ENCODE measurements at regions not wholly inside any gene's neighbourhood (a gene's known extent, or its start where the extent isn't known, plus 50 kb on each side); places are given as distances from the start of the nearest gene placed in this dataset.

GRCh38 chr4:18201885-18202284 lies 180.3 kb upstream of the LCORL start:
- TF ChIP-seq, protein P1, sequence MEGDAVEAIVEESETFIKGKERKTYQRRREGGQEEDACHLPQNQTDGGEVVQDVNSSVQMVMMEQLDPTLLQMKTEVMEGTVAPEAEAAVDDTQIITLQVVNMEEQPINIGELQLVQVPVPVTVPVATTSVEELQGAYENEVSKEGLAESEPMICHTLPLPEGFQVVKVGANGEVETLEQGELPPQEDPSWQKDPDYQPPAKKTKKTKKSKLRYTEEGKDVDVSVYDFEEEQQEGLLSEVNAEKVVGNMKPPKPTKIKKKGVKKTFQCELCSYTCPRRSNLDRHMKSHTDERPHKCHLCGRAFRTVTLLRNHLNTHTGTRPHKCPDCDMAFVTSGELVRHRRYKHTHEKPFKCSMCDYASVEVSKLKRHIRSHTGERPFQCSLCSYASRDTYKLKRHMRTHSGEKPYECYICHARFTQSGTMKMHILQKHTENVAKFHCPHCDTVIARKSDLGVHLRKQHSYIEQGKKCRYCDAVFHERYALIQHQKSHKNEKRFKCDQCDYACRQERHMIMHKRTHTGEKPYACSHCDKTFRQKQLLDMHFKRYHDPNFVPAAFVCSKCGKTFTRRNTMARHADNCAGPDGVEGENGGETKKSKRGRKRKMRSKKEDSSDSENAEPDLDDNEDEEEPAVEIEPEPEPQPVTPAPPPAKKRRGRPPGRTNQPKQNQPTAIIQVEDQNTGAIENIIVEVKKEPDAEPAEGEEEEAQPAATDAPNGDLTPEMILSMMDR (IDR thresholded peaks at IDR 0.05; ENCODE audit: extremely low read depth, missing control alignments), result no peak
- no peak for DNase-seq (ENCODE audit: low spot score)

GRCh38 chr4:18198653-18199052 lies 177.1 kb upstream of the LCORL start:
- TF ChIP-seq, protein P1 (IDR thresholded peaks at IDR 0.05; ENCODE audit: extremely low read depth, missing control alignments), result no peak

GRCh38 chr4:18197467-18197866 lies 175.9 kb upstream of the LCORL start:
- DNase-seq (ENCODE audit: low spot score), result no peak
- TF ChIP-seq, protein P1 (IDR thresholded peaks at IDR 0.05; ENCODE audit: extremely low read depth, missing control alignments), result no peak

More at GRCh38 chr4:18198653-18199052, 177.1 kb upstream of the LCORL start:
- DNase-seq (ENCODE audit: low spot score), result no peak

DNA sequence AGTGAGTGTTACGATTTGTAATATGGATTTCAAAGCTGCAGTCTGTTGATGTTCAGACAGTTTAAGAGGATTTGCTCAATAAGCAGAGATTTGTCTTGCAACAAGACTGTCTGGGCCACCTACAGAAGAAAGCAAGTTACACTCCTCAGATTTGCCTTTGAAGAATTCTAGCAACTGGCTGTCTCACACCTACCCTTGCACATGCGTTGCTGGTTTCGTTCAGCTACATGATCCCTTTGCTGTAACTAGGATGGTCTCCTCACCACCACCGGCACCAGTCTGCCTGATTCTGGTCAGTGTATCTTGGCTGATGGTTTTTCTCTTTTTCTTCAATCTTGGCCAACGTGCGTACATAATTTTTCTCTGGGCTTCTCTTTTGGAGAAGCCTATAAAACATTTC lies 172.7 kb upstream of the LCORL start:
- TF ChIP-seq, protein P1 (IDR thresholded peaks at IDR 0.05; ENCODE audit: extremely low read depth, missing control alignments), result no peak
- no peak for DNase-seq (ENCODE audit: low spot score)

GRCh38 chr4:18192901-18193300 lies 171.3 kb upstream of the LCORL start:
- TF ChIP-seq, protein P1 (IDR thresholded peaks at IDR 0.05; ENCODE audit: extremely low read depth, missing control alignments), result no peak
- no peak for DNase-seq (ENCODE audit: low spot score)

DNA sequence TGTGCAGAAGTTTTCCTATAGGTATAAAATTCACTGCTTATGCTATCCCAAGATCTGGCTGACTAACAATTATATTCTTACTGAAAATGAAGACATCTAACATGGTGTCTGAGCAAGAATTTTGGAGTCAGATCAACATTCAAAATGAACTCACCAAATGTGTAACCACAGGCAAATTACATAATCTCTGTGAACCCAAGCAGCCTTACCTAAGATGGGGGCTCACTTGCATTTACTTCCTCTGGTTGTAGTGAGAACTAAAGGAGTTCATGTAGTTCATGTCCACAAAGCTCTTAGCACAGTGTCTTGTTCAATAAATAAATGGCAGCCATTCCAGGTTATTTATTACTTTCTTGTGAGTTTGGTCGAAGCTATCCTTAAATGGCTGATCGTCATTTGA lies 163.9 kb upstream of the LCORL start:
- no peak for DNase-seq (ENCODE audit: low spot score)
- TF ChIP-seq, protein P1 (IDR thresholded peaks at IDR 0.05; ENCODE audit: extremely low read depth, missing control alignments), result no peak

GRCh38 chr4:18180892-18181291 lies 159.3 kb upstream of the LCORL start:
- no peak for DNase-seq (ENCODE audit: low spot score)
- TF ChIP-seq, protein P1 (IDR thresholded peaks at IDR 0.05; ENCODE audit: extremely low read depth, missing control alignments), result no peak
